ENCODE measurements at regions not wholly inside any gene's neighbourhood (a gene's known extent, or its start where the extent isn't known, plus 50 kb on each side); places are given as distances from the start of the nearest gene placed in this dataset.

DNA sequence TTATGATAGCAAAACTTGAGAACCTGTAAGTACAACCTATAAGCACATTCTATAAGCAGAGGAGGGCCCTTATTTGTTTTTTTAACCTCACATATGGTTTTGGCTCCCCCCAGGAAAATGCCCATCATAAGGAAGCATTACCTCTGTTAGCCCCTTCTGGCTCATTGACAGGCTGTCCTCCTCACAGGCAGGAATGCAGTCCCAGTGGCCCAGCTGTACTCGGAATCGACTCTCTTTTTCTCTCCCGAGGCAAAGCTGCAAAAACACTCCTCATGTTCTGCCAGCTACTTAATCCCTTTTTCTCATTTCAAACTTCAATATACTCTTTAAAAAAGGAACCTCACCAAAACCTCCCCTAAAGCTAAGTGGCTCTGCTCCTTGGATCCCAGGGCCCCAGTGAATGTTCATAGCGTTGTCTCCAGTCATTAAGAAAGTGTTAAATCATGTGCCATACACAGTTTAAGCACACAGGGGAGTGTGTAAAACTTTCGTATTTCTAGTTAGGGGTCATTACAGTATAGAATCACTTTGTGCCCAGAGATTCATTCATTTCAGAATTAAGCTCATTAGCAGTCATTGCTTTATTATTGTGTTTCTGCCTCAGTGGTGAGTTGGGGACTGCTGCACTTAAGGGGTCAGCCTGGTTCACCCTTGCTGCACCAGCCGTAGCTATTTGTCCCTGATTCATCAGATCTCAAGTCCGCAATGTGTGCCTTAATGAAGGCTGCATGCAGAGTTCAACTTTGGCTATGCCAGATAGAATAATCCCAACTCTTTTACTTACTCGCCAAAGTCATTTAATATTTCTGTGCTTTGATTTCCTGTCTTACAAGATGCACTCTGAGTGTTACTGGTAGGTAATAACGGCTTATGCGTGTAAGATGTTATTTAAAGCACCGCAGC, 57.6 kb downstream of the JRKL start:
- H3K4me3 ChIP-seq (ENCODE audit: control insufficient read depth, low read depth, low read length), result no peak overlapping the region
- no peak for DNase-seq (ENCODE audit: low read depth)
- no peak for TF ChIP-seq CTCF (IDR thresholded peaks at IDR 0.05; ENCODE audit: control insufficient read depth, insufficient read depth, low read depth, low read length, missing control alignments)

DNA sequence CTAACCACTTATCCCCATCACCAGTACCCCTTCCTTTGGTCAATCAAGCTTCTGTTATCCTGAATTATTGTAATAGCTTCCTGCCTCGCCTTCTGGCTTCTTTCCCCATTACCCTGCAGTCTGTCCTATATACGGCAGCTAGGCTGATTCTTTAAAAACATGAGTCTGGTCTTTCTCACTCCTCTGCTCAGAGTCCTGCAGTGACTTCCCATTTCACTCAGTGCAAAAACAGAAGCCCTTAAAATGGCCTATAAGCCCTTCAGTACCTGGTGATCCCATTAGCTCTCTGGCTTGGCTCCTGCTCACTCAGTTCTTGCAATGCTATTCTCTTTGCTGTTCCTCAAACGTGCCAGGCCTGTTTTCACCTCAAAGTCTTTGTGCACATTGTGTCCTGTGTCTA, 58.4 kb downstream of the JRKL start:
- no peak overlapping the region for H3K4me3 ChIP-seq (ENCODE audit: control insufficient read depth, low read depth, low read length)
- DNase-seq (ENCODE audit: low read depth), result no peak
- no peak for TF ChIP-seq CTCF (IDR thresholded peaks at IDR 0.05; ENCODE audit: control insufficient read depth, insufficient read depth, low read depth, low read length, missing control alignments)

DNA sequence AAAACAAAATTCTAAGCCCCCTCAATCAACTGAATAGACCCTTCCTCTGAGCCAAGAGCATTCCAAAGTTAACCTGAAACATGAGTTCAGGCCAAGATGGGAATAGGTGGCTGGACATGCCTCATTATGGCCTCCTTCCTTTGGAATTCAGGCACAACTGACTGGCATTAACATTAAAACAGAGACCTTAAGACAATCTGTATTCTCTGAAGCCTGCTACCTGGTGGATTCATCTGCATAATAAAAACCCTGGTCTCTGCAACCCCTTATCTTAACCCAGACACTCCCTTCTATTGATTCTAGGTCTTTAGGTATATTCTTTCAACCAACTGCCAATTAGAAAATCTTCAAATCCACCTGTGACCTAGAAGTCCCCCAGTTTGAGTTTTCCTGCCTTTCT, 66.3 kb downstream of the JRKL start:
- H3K4me3 ChIP-seq (ENCODE audit: control insufficient read depth, low read depth, low read length), result no peak overlapping the region
- no peak for DNase-seq (ENCODE audit: low read depth)
- TF ChIP-seq CTCF (IDR thresholded peaks at IDR 0.05; ENCODE audit: control insufficient read depth, insufficient read depth, low read depth, low read length, missing control alignments), result no peak

GRCh38 chr11:96459751-96460150, 69.9 kb downstream of the JRKL start:
- H3K4me3 ChIP-seq (ENCODE audit: control insufficient read depth, low read depth, low read length), result no peak overlapping the region
- no peak for DNase-seq (ENCODE audit: low read depth)
- TF ChIP-seq CTCF (IDR thresholded peaks at IDR 0.05; ENCODE audit: control insufficient read depth, insufficient read depth, low read depth, low read length, missing control alignments), result no peak

GRCh38 chr11:96461871-96462270, 72.1 kb downstream of the JRKL start:
- TF ChIP-seq CTCF (IDR thresholded peaks at IDR 0.05; ENCODE audit: control insufficient read depth, insufficient read depth, low read depth, low read length, missing control alignments), result no peak

GRCh38 chr11:96464700-96465307, 75.0 kb downstream of the JRKL start:
- peak; percentile 55 for DNase-seq (ENCODE audit: low read depth)
- H3K4me3 ChIP-seq (ENCODE audit: control insufficient read depth, low read depth, low read length), result no peak overlapping the region
- peak; percentile 65 for TF ChIP-seq CTCF (IDR thresholded peaks at IDR 0.05; ENCODE audit: control insufficient read depth, insufficient read depth, low read depth, low read length, missing control alignments)

More at GRCh38 chr11:96461871-96462270, 72.1 kb downstream of the JRKL start:
- no peak for DNase-seq (ENCODE audit: low read depth)
- H3K4me3 ChIP-seq (ENCODE audit: control insufficient read depth, low read depth, low read length), result no peak overlapping the region
